ENCODE measurements at regions not wholly inside any gene's neighbourhood (a gene's known extent, or its start where the extent isn't known, plus 50 kb on each side); places are given as distances from the start of the nearest gene placed in this dataset.

DNA sequence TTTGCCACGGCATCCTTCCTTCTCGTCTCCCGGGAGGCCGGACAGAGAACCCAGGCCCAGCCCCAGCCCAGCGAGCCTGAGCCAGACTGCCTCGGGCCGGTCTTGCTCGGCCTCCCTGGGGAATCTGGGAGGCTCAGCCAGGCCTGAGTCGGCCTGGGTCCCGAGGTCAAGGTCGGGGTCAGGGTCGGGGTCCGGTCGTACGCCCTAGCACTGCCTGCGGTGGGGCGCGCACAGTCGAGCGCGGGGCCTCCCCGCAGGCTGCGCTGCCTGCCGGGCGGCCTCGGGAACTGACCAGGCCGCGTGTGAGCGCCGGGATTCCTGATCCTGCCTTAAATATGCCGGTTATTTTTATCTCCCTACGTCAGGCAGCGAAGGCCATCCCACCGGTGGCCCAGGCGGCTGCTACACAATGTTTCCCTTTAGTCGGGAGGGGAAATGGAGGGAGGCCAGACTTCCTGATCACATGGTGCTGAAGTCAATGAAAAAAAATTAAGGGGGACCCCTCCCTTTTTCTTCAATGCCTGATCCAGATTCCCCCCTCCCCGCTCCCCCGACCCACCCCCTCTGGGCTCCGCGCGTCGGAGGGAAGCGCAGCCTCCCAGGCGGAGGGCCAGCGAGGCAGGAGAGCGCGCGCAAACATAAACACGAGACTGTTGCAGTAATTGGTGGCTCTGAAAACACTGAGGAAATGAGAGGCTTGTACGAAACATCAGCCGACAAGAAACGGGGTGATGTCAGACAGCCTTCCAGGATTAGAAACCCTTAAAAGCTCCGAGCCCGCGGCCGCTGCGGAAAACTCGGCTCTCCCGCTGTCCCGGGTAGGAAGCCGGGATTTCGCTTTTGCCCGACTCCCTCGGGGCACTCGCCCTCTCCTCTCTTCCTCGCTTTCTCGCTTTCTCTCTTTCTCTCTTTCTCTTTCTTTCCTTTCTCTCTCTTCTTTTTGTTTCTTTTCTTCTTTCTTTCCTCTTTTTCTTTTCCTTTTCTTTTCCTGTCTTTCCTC, 148.2 kb upstream of the KLF4 start:
- Mint-ChIP-seq H3K27me3 (ENCODE audit: low read depth) (peaks cover 37% of the 10 kb centered on the region), H3K27ac (no peak overlapping the region), H3K36me3 (ENCODE audit: low read depth) (no peaks in the 10 kb centered on the region), H3K4me1 (ENCODE audit: low read depth) (peaks cover 6% of the 10 kb centered on the region), H3K9me3 (no peaks in the 10 kb centered on the region), H3K4me3 (ENCODE audit: low read depth) (peak overlapping the region; percentile 59)
- DNase-seq (ENCODE audit: low spot score): no peak
- intact Hi-C loops (cut with micrococcal nuclease): no loop called here

DNA sequence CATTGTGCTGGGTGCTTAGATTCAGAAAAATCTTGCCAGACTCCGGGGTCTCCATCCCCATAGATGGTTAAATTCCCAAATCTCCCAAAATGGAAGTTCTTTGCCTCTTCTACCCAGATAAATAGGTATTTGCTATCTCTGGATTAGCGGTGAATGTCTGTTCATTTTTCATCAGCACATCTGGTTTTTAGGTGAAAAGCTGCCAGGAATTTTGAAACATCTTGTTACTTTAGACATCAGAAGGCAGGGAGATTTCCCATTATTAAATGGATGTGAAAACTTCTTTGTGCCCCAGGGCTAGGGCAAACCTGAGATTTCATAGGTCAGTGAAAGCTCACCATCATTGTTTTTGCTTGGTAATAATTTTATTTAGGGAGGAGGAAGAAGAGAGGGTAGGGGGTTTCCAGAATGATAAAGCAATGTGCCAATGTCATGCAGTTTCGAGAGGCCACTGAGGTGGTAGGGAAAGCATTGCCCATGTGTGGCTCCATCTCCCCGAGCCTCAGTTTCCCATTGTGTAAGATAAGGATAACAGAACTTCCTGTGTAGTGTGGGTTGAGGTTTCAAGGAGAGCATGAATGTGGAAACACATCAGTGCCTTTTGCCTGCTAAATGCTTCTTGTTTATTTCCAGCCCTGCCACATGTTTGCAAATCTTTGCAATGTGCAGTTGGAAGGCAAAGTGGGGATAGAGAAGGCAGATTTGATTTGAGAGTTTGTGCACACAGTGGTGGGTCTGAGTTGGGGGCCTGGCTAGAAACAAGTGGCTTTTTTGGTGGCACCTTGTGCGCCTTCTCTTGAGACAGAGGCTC, 147.2 kb upstream of the KLF4 start:
- Mint-ChIP-seq H3K27ac (no peak overlapping the region), H3K4me3 (ENCODE audit: low read depth) (no peak overlapping the region), H3K4me1 (ENCODE audit: low read depth) (peaks cover 6% of the 10 kb centered on the region), H3K36me3 (ENCODE audit: low read depth) (no peaks in the 10 kb centered on the region), H3K9me3 (no peaks in the 10 kb centered on the region), H3K27me3 (ENCODE audit: low read depth) (peaks cover 37% of the 10 kb centered on the region)
- intact Hi-C loops (cut with micrococcal nuclease): no loop called here
- DNase-seq (ENCODE audit: low spot score): no peak

DNA sequence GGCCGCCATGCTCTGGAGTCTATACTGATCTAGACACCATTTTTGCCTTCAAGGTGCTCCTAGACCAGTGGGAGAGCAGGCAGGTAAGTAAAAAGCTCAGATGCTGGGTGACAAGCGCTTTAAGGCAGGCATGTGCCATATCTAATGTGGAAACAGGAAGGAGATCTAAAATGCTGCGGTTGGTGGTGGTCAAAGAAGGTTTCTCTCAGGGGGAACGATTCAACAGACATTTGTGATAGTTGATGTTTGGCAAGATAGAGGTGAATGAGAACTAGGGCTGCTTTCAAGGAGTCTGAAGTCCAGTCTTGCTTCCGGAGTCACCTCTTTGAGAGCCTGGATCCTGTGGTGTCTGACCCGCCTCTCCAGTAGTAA, 146.2 kb upstream of the KLF4 start:
- Mint-ChIP-seq H3K9me3 (no peaks in the 10 kb centered on the region), H3K4me1 (ENCODE audit: low read depth) (peaks cover 6% of the 10 kb centered on the region), H3K27me3 (ENCODE audit: low read depth) (peaks cover 37% of the 10 kb centered on the region), H3K4me3 (ENCODE audit: low read depth) (no peak overlapping the region), H3K27ac (no peak overlapping the region), H3K36me3 (ENCODE audit: low read depth) (no peaks in the 10 kb centered on the region)
- DNase-seq (ENCODE audit: low spot score): no peak
- intact Hi-C loops (cut with micrococcal nuclease): no loop called here

DNA sequence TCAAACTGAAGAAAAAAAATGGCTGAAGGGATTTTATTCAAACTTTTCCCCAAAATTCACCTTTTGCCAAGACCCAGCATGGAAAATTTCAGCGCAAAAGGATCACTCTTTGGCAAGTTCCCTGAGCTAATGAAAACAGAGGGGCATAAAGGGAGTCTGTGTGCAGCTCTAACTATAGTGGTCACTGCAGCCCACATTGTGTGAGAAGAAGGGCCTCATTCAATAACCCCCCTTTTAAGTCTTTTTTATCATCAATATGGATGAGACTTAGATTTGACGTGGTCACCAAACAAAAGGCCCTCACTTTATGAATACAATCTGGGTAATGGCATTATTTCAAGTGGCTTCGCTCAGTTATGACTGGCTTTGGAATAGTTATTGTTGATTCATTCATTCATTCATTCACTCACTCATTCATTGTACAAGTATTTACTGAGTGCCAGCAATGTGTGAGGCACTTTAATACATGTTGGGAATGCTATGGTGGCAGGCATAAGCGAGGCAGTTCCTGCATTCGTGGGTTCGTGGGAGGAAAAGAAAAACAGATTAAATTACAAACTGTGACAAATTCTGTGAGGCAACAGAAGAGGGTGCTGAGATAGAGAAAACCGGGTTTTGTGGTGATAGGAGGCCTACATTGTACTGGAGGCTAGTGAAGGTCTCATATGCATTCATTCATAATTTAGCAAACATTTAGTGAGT, 145.7 kb upstream of the KLF4 start:
- Mint-ChIP-seq H3K4me3 (ENCODE audit: low read depth) (no peak overlapping the region), H3K27me3 (ENCODE audit: low read depth) (peaks cover 34% of the 10 kb centered on the region), H3K36me3 (ENCODE audit: low read depth) (no peaks in the 10 kb centered on the region), H3K4me1 (ENCODE audit: low read depth) (peaks cover 6% of the 10 kb centered on the region), H3K9me3 (no peaks in the 10 kb centered on the region), H3K27ac (no peak overlapping the region)
- DNase-seq (ENCODE audit: low spot score): no peak
- intact Hi-C loops (cut with micrococcal nuclease): no loop called here

DNA sequence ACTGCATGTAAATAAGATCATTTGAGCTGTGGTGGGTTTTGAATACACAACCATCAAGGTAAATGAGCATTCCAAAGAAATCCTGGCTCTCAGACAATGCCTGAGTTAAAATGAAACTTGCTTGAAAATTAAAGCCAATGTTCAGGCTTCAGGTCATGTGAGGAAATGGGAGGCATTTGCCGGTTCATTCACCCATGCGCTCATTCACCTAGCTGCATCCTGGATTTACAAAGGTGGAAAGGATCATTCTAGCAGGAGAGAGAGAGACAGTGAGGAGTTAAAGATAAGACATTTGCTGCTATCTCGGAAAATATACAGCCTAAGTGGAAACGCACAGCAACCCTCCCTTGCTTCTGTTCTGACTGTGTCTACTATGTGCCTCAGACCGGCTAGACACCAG, 143.8 kb upstream of the KLF4 start:
- H3K36me3 Mint-ChIP-seq (ENCODE audit: low read depth): no peaks in the 10 kb centered on the region
- no peak overlapping the region for H3K4me3 Mint-ChIP-seq (ENCODE audit: low read depth)
- intact Hi-C loops (cut with micrococcal nuclease): no loop called here
- no peak overlapping the region for H3K27ac Mint-ChIP-seq
- no peaks in the 10 kb centered on the region for H3K9me3 Mint-ChIP-seq
- H3K27me3 Mint-ChIP-seq (ENCODE audit: low read depth): peaks cover 17% of the 10 kb centered on the region
- H3K4me1 Mint-ChIP-seq (ENCODE audit: low read depth): peaks cover 6% of the 10 kb centered on the region
- DNase-seq (ENCODE audit: low spot score): no peak

- intact Hi-C loops (cut with micrococcal nuclease): no loop called here
- Mint-ChIP-seq H3K36me3 (ENCODE audit: low read depth) (no peaks in the 10 kb centered on the region), H3K4me1 (ENCODE audit: low read depth) (peaks cover 4% of the 10 kb centered on the region), H3K4me3 (ENCODE audit: low read depth) (no peak overlapping the region), H3K27ac (no peak overlapping the region), H3K27me3 (ENCODE audit: low read depth) (peaks cover 14% of the 10 kb centered on the region), H3K9me3 (no peaks in the 10 kb centered on the region)
- no peak for DNase-seq (ENCODE audit: low spot score)
Measured at GRCh38 chr9:107632661-107633060, 143.1 kb upstream of the KLF4 start.

DNA sequence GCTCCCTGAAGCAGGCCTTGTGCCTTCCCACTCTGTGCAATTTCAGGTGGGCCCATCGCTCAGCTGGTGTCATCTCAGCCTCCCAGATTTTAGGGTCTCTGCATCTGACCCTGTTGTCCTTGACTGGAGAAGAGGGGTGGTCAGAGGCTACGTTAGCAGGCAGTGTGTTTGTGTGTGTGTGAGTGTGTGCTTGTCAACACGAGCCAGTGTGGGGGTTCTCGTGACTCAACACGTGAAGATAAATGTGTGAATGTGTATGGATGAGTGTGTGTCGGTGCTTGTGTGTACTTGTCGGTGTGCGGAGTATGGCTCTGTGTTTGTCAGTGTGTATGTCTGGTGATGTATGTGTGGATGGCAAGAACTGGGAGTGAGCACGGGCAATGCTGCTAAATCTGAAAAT, 142.6 kb upstream of the KLF4 start:
- Mint-ChIP-seq H3K27ac (no peak overlapping the region), H3K27me3 (ENCODE audit: low read depth) (peaks cover 14% of the 10 kb centered on the region), H3K4me1 (ENCODE audit: low read depth) (peaks cover 4% of the 10 kb centered on the region), H3K9me3 (no peaks in the 10 kb centered on the region), H3K36me3 (ENCODE audit: low read depth) (no peaks in the 10 kb centered on the region), H3K4me3 (ENCODE audit: low read depth) (no peak overlapping the region)
- intact Hi-C loops (cut with micrococcal nuclease): no loop called here
- DNase-seq (ENCODE audit: low spot score): no peak

GRCh38 chr9:107631788-107632187, 142.2 kb upstream of the KLF4 start:
- H3K4me3 Mint-ChIP-seq (ENCODE audit: low read depth): no peak overlapping the region
- peaks cover 11% of the 10 kb centered on the region for H3K27me3 Mint-ChIP-seq (ENCODE audit: low read depth)
- H3K27ac Mint-ChIP-seq: no peak overlapping the region
- H3K36me3 Mint-ChIP-seq (ENCODE audit: low read depth): no peaks in the 10 kb centered on the region
- no peaks in the 10 kb centered on the region for H3K9me3 Mint-ChIP-seq
- intact Hi-C loops (cut with micrococcal nuclease): no loop called here
- peaks cover 4% of the 10 kb centered on the region for H3K4me1 Mint-ChIP-seq (ENCODE audit: low read depth)
- DNase-seq (ENCODE audit: low spot score): no peak

DNA sequence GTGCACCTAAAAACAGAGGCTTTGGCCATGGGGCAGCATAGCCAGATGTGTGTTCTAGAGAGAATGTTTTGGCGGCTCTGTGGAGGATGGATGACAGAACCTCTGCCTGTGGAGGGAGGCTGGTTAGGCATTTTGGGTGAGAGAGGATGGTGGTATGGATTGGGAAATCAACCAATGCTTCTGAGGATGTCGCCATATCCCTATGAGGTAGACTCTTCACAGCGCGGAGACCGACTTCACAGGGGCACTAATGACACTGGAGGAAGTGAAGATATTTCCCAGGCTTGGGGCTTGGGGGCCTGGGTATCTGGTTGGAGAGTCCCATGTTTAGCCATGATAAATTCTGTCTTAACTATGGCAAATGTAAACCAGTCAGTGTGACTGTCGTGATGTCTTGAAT, 140.6 kb upstream of the KLF4 start:
- no peaks in the 10 kb centered on the region for H3K9me3 Mint-ChIP-seq
- no peak overlapping the region for H3K4me3 Mint-ChIP-seq (ENCODE audit: low read depth)
- no peak overlapping the region for H3K27ac Mint-ChIP-seq
- intact Hi-C loops (cut with micrococcal nuclease): no loop called here
- no peaks in the 10 kb centered on the region for H3K36me3 Mint-ChIP-seq (ENCODE audit: low read depth)
- DNase-seq (ENCODE audit: low spot score): no peak
- H3K27me3 Mint-ChIP-seq (ENCODE audit: low read depth): no peaks in the 10 kb centered on the region
- no peaks in the 10 kb centered on the region for H3K4me1 Mint-ChIP-seq (ENCODE audit: low read depth)

DNA sequence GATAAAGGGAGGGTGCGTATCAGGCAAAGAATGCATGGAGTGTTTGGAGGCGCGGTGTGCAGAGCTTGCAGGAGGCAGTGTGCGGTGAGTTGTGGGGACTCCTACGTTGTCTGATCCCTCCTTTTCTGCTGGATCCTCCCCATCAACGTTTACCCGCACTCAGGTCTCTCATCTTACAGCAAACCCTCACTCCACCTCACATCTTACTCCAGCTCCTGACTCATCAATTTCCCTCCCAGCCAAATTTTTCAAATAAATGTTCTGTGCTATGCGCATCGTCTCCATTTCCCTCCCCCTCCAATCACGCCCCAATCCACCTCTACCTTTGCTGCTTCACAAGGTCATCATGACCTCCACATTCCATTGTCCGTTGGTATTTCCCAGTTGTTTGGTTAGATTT, 138.9 kb upstream of the KLF4 start:
- no peaks in the 10 kb centered on the region for H3K4me1 Mint-ChIP-seq (ENCODE audit: low read depth)
- no peaks in the 10 kb centered on the region for H3K36me3 Mint-ChIP-seq (ENCODE audit: low read depth)
- no peaks in the 10 kb centered on the region for H3K9me3 Mint-ChIP-seq
- no peak for DNase-seq (ENCODE audit: low spot score)
- no peaks in the 10 kb centered on the region for H3K27me3 Mint-ChIP-seq (ENCODE audit: low read depth)
- no peak overlapping the region for H3K27ac Mint-ChIP-seq
- no peak overlapping the region for H3K4me3 Mint-ChIP-seq (ENCODE audit: low read depth)
- intact Hi-C loops (cut with micrococcal nuclease): no loop called here

DNA sequence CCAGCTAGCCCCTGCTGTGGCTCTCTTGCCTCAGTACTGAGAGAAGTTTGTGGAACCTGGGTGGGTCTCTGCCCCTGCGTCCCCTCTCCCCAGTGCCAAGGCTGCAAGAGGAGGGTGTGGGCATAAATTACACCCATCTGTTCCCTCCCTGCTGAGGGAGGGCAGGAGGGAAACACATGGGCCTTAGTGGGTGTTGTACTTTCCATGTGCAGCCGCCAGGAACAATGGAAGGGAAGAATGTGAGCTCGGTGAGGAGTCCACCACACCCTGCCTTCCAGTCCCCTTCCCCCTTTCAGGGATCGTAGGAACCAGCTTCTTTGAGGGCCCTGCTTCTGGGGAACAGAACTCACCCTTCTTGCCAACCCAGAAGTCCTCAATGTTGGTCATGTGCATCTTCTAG, 138.2 kb upstream of the KLF4 start:
- H3K27me3 Mint-ChIP-seq (ENCODE audit: low read depth): no peaks in the 10 kb centered on the region
- H3K9me3 Mint-ChIP-seq: no peaks in the 10 kb centered on the region
- no peak overlapping the region for H3K27ac Mint-ChIP-seq
- no peak for DNase-seq (ENCODE audit: low spot score)
- no peak overlapping the region for H3K4me3 Mint-ChIP-seq (ENCODE audit: low read depth)
- intact Hi-C loops (cut with micrococcal nuclease): no loop called here
- no peaks in the 10 kb centered on the region for H3K4me1 Mint-ChIP-seq (ENCODE audit: low read depth)
- H3K36me3 Mint-ChIP-seq (ENCODE audit: low read depth): no peaks in the 10 kb centered on the region

DNA sequence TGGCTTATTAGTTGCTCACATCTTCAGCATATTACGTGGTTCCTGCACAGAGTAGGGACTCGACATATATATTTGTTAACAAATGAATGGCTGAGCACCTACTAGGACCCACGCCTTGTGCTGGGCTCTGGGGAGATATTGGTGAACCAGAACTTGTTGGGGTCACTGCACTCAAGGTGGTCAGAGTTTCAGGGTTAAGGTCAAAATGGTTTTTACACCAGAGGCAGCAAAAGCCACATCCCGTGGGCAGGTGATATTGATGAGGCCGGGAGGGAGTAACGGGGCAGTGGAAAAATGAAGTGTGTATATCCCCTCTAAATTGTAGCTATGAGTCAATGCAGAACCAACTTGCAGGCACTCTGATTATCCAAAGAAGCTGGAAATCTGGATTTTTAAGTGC, 136.5 kb upstream of the KLF4 start:
- no peak overlapping the region for H3K4me3 Mint-ChIP-seq (ENCODE audit: low read depth)
- H3K36me3 Mint-ChIP-seq (ENCODE audit: low read depth): no peaks in the 10 kb centered on the region
- no peak overlapping the region for H3K27ac Mint-ChIP-seq
- no peaks in the 10 kb centered on the region for H3K9me3 Mint-ChIP-seq
- no peaks in the 10 kb centered on the region for H3K4me1 Mint-ChIP-seq (ENCODE audit: low read depth)
- intact Hi-C loops (cut with micrococcal nuclease): no loop called here
- DNase-seq (ENCODE audit: low spot score): no peak
- H3K27me3 Mint-ChIP-seq (ENCODE audit: low read depth): no peaks in the 10 kb centered on the region
